ENCODE measurements at regions not wholly inside any gene's neighbourhood (a gene's known extent, or its start where the extent isn't known, plus 50 kb on each side); places are given as distances from the start of the nearest gene placed in this dataset.

DNA sequence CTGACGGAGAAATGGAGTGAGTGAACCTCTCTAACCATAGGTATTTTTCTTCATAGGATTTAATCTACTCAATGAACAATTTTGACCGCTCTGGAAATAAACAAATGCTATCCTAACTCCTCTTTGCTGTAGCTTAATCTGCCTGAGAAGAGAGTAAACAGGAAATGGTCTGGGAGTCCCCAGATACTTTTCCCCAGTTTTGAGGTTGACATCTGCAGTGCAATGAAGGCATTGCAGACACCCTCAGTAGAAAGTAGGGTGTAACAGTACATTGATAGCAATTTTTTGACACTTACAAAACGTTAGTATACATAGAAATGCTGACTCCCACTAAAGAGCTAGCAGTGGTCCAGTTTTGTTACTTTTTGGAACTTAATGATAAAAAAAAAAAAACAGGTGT, 495.9 kb upstream of the FAM241A start:
- TF ChIP-seq POLR2A (IDR thresholded peaks at IDR 0.05; ENCODE audit: low read length) (no peak), GATA1 (IDR thresholded peaks at IDR 0.05; ENCODE audit: low read depth, low read length) (no peak)
- DNase-seq, result no peak

DNA sequence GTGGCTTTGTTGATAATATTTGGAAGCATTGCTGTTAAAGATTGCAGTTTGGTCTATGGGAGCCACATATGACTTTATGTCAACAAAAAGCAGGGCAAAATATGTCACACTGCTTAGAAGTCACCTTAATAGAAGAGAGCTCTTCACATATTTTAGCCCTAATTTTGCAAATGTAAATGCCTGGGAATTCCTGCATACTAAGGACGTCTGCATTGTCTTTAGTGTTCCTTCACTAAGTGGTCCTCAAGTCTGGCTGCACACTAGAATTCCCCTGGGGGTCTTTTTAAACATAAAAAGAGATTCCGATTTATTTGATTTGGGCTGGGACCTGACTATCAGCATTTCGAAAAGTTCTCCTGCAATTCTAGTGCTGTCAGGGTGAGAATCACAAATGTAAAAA, 495.1 kb upstream of the FAM241A start:
- DNase-seq, result no peak
- TF ChIP-seq GATA1 (IDR thresholded peaks at IDR 0.05; ENCODE audit: low read depth, low read length), result no peak
- TF ChIP-seq POLR2A (IDR thresholded peaks at IDR 0.05; ENCODE audit: low read length), result no peak

DNA sequence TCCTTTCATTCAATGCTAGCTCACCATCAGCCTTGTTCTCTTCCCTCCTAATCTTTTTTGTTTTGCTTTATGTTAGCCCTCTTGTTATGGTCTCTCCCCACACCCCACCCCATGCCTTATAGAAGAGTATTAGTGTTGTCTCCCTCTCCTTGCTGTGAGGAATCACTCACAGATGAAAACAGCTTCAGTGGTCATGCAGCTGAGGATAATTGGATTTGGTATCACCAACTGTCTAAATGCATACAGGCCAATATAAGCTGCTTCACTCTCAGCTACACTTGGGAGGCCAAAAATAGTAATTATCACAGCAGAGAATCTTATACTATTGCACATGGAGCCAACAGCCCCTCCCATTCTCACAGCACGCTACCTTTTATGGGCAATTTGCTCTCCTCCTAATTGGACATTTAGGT, 494.6 kb upstream of the FAM241A start:
- DNase-seq, result no peak
- TF ChIP-seq POLR2A (IDR thresholded peaks at IDR 0.05; ENCODE audit: low read length), result no peak
- TF ChIP-seq GATA1 (IDR thresholded peaks at IDR 0.05; ENCODE audit: low read depth, low read length), result no peak

DNA sequence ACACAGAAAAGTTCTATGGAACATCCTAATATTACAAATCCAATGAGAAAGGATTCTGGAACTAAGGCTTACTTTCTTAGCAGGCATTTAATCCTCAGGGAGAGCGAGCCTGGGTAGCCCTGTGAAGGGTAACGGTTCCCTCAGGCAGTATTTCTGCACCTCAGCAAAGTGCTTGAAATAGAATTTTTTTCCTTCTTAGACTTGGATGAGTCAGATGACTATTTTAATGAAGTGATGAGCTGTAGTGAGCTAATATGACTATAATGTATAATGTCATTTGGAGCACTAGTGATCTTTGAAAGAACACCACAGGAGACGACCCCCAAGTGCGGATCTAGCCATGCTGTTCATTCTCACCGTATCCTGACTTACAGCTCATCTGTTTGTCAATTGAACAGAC, 493.0 kb upstream of the FAM241A start:
- no peak for TF ChIP-seq GATA1 (IDR thresholded peaks at IDR 0.05; ENCODE audit: low read depth, low read length)
- TF ChIP-seq POLR2A (IDR thresholded peaks at IDR 0.05; ENCODE audit: low read length), result no peak
- no peak for DNase-seq

DNA sequence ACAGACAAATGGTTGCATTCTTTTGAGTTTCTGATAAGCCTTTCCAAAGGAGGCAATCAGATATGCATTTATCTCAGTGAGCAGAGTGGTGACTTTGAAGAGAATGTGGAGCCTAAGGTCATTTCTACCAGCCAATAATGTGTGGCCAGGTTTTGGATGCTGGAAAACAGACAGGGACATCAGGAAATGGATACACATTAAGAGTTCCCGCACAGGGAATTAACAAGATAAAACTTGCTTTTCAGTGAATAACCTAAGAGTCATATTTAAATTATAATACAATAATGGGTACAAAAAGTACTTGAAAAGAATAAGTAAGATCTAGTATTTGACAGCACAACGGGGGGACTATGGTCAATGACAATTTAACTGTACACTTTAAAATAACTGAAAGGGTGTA, 492.3 kb upstream of the FAM241A start:
- DNase-seq, result no peak
- TF ChIP-seq POLR2A (IDR thresholded peaks at IDR 0.05; ENCODE audit: low read length) (no peak), GATA1 (IDR thresholded peaks at IDR 0.05; ENCODE audit: low read depth, low read length) (no peak)

DNA sequence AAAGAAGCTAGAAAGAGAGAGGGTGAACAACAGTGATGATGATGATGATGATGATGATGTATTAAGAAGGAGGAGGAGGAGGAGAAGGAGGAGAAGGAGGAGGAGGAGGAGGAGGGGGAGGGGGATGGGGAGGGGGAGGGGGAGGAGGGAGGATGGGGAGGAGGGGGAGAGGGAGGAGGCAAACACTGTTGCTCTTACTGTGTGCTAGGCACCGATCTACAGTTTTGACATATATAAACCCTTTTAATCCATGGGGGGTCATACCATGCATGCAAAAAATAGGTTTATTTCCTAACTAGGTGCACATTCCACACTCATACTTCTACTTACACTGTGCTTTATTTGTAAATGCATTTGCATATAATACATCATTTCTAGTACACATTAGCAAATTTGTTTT, 482.8 kb upstream of the FAM241A start:
- TF ChIP-seq POLR2A (IDR thresholded peaks at IDR 0.05; ENCODE audit: low read length), result no peak
- TF ChIP-seq GATA1 (IDR thresholded peaks at IDR 0.05; ENCODE audit: low read depth, low read length), result no peak
- no peak for DNase-seq

DNA sequence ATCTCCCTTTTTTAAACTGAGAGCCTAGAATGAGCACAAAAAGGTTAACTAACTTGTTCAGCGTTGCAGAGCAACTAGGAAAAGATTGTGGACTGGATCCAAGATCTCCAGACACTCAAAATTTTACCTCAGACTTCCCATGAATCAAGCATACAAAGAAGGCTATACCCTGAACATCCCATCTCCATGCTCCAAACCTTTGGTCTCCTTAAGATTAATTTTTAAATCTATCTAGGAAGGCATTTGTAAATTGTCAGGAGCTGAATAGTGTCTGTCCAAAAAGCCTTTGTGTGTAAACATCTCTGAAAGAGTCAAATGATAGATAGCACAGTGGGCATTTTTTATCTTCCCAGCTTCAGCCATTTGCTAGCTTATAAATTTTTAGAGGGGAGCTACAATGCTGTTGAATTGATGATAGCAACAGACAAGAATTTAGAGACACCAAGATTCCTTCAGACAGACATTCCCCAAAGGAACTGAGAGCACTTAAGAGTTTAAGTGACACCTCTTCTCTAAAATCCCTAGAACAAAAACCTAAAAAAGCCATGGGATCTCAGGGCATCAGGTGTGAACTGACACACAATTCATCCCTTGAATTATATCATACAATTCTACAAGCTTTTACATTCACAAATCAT, 480.8 kb upstream of the FAM241A start:
- TF ChIP-seq GATA1 (IDR thresholded peaks at IDR 0.05; ENCODE audit: low read depth, low read length), result no peak
- TF ChIP-seq POLR2A (IDR thresholded peaks at IDR 0.05; ENCODE audit: low read length), result no peak
- DNase-seq, result no peak

DNA sequence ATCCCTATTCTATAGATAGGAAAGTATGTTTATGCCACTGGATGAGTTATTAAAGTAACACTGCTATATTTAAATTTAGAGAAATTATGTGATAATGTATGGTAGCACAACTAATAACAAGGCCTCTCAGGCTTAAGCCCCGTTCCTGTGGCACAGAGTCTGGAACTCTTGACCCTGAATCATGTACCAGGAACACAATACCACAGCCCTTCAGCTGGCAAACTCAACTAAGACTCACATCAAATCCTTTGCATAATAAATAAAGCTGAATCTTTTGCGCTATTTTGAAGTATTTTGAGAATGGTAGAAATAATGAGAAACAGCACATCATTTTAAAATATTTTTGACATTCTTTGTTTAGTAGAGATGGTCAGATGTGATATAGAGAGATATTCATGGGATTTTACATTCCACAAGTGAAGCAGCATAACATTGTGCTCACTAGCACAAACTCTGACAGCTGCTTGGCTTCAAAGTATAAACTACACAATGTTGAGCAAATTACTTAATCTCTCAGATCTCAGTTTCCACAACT, 478.4 kb upstream of the FAM241A start:
- DNase-seq, result no peak
- no peak for TF ChIP-seq POLR2A (IDR thresholded peaks at IDR 0.05; ENCODE audit: low read length)
- no peak for TF ChIP-seq GATA1 (IDR thresholded peaks at IDR 0.05; ENCODE audit: low read depth, low read length)

DNA sequence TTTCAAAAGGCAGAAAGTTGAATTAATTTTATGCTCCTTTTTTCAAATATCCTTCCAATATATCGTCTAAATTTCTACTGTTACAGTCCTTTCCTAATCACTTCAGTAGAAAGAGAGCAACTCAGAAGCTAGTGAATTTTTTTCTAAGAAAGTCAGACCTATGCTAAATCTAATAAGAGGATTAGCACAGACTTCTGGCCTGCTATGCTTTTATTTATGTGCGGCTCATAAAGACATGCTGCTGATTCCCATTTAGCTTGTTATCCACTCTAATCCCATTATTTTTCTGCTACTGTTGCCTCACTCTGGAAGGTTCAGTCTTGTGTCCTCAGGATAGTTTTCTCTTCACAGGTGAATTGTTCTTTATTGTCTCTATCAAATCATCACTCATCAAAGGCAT, 473.5 kb upstream of the FAM241A start:
- TF ChIP-seq GATA1 (IDR thresholded peaks at IDR 0.05; ENCODE audit: low read depth, low read length) (no peak), POLR2A (IDR thresholded peaks at IDR 0.05; ENCODE audit: low read length) (no peak)
- no peak for DNase-seq

DNA sequence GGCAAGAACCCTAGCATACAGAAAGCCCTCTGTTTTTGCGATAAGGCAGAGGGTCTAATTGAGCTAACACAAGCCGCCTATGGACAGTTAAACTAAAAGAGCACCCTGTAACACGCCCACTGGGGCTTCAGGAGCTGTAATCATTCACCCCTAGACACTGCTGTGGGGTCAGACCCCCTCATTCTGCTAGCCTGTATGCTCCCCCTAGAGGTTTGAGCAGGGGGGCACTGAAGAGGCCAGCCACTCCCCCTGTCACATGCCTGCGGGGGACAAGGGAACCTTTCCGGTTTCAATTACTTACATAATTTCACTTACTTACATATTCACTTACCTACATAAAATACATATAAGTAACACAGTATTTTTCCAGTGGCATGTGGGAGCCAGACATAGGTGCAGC, 469.5 kb upstream of the FAM241A start:
- TF ChIP-seq POLR2A (IDR thresholded peaks at IDR 0.05; ENCODE audit: low read length) (no peak), GATA1 (IDR thresholded peaks at IDR 0.05; ENCODE audit: low read depth, low read length) (no peak)
- no peak for DNase-seq

DNA sequence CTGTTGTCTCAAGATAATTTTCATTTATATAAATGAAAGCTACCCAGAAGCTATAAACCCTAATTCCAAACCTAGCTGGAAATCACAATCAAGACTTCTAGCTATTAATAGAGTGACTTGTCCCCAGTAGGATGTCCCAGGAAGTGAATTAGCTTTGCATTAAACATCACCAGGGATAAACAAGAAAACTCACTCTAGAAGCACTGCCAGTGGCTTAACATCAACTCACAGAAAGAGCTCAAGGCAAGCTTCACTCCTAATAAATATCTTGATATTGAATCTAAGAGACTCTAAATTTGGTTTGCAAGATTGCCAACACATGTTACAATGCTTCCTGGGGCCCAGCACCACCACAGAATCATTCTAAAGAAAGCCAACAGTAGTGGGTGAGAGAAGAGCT, 468.7 kb upstream of the FAM241A start:
- no peak for DNase-seq
- TF ChIP-seq POLR2A (IDR thresholded peaks at IDR 0.05; ENCODE audit: low read length) (no peak), GATA1 (IDR thresholded peaks at IDR 0.05; ENCODE audit: low read depth, low read length) (no peak)

DNA sequence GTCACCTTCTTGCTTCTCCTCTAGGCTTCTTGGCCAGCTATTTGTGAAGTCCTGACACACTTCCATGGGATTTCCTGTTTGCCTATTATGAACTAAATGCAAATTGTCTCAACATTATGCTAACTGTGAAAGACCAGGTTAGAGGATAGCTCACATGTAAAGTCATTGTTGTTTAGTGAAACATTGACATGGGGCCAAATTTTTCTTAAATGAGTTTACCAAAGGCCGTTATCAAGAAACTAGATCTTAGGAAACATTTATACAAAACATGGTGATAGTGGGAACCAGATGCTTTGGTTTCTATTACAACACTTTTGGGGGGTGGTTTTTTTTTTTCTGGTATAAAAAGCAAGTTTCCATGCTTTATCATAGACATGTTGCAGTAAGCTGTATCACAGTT, 466.8 kb upstream of the FAM241A start:
- TF ChIP-seq POLR2A (IDR thresholded peaks at IDR 0.05; ENCODE audit: low read length) (no peak), GATA1 (IDR thresholded peaks at IDR 0.05; ENCODE audit: low read depth, low read length) (no peak)
- DNase-seq, result no peak

DNA sequence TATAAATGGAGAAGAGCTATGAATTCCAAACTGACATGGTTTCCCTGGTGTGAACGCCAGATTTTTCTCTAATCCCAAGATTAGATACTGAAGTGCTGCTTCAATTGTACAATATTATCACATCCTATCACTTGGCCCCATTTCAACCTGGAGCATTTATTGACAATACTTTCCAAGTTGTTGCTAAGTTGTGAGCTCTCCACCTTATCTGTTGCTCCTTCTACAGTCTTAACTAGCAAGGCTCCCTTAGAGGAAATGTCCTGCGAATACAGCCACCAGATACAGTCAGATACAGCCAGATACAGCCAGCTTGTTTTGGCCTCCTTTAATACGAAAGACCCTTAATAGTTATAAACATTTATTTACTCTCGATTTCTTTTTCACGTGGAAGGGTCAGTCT, 466.3 kb upstream of the FAM241A start:
- DNase-seq, result no peak
- no peak for TF ChIP-seq GATA1 (IDR thresholded peaks at IDR 0.05; ENCODE audit: low read depth, low read length)
- TF ChIP-seq POLR2A (IDR thresholded peaks at IDR 0.05; ENCODE audit: low read length), result no peak

DNA sequence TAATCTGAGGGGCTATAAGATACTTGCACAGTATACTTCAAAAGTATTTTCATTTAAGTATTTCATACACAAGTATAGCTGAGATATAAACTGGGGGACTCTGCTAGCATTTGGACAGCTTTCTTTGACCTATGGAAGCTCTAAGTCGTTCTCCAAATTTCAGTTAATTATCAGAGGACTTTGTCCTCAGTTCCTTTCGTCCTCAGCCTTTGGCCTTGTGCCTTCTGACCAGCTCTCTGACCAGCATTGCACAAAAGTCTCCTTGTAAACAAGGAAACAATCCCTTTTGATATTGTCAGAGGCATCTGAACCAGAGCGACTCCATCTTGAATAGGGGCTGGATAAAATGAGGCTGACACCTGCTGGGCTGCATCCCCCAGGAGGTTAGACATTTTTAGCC, 464.0 kb upstream of the FAM241A start:
- DNase-seq, result no peak
- TF ChIP-seq POLR2A (IDR thresholded peaks at IDR 0.05; ENCODE audit: low read length) (no peak), GATA1 (IDR thresholded peaks at IDR 0.05; ENCODE audit: low read depth, low read length) (no peak)

DNA sequence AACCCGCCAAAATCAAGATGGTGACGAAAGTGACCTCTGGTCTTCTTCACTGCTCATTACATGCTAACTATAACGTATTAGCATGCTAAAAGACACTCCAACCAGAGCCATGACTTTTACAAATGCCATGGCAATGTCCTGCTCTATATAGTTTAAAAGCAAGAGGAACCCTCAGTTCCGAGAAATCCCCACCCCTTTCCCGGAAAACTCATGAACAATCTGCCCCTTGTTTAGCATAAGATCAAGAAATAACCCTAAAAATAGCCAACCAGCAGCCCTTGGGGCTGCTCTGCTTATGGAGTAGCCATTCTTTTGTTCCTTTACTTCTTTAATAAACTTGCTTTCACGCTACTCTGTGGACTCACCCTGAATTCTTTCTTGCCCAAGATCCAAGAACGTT, 463.5 kb upstream of the FAM241A start:
- no peak for DNase-seq
- TF ChIP-seq GATA1 (IDR thresholded peaks at IDR 0.05; ENCODE audit: low read depth, low read length), result no peak
- TF ChIP-seq POLR2A (IDR thresholded peaks at IDR 0.05; ENCODE audit: low read length), result no peak
